BE2C (cell line): ENCODE measurements at regions not wholly inside any gene's neighbourhood (a gene's known extent, or its start where the extent isn't known, plus 50 kb on each side); places are given as distances from the start of the nearest gene placed in this dataset.

Source experiments
- DNase-seq: peaks from one replicate; pipeline ENCODE4 v3.0.0-alpha.2; 2020
- H3K27me3 ChIP-seq: fragments of 250-450 bp; sonication (Bioruptor Pico); 2 replicates; pipeline ENCODE4 v1.5.1; 2020; ENCODE audit warnings: mild to moderate bottlenecking
- H3K36me3 ChIP-seq: fragments of 250-450 bp; sonication (Bioruptor Pico); 2 replicates; pipeline ENCODE4 v1.5.1; 2020; ENCODE audit warnings: mild to moderate bottlenecking
- H3K4me1 ChIP-seq: fragments of 250-450 bp; sonication (Bioruptor Pico); 2 replicates; pipeline ENCODE4 v1.5.1; 2020
- H3K4me3 ChIP-seq: 2 replicates; pipeline ENCODE4 v1.5.1; 2011; ENCODE audit warnings: low read depth, low read length
- H3K9me3 ChIP-seq: fragments of 250-450 bp; sonication (Bioruptor Pico); 2 replicates; pipeline ENCODE4 v1.5.1; 2020
- CTCF ChIP-seq: IDR thresholded peaks from 2 replicates; pipeline ENCODE4 v1.5.1; 2012; ENCODE audit warnings: mild to moderate bottlenecking, low read depth, low read length

GRCh38 chr18:43606795-43607194, 329.5 kb upstream of the SYT4 start:
- Histone ChIP-seq H3K4me1 (no peaks in the 10 kb centered on the region), H3K4me3 (no peak overlapping the region), H3K9me3 (no peaks in the 10 kb centered on the region), H3K27me3 (no peaks in the 10 kb centered on the region), H3K36me3 (no peaks in the 10 kb centered on the region)
- DNase-seq = peak; percentile 49
- TF ChIP-seq CTCF = no peak

GRCh38 chr18:43620936-43621335, 343.6 kb upstream of the SYT4 start:
- peak; percentile 44 for TF ChIP-seq CTCF
- Histone ChIP-seq H3K4me1 (peaks cover 3% of the 10 kb centered on the region; the same call in 1 of the 2 replicates), H3K4me3 (no peak overlapping the region), H3K9me3 (no peaks in the 10 kb centered on the region), H3K27me3 (no peaks in the 10 kb centered on the region), H3K36me3 (no peaks in the 10 kb centered on the region)
- DNase-seq = no peak

- Histone ChIP-seq H3K9me3 (no peaks in the 10 kb centered on the region), H3K4me1 (peaks cover 3% of the 10 kb centered on the region; the same call in 1 of the 2 replicates), H3K4me3 (no peak overlapping the region), H3K36me3 (no peaks in the 10 kb centered on the region), H3K27me3 (no peaks in the 10 kb centered on the region)
- DNase-seq = no peak
- no peak for TF ChIP-seq CTCF
These were observed 344.7 kb upstream of the SYT4 start for GRCh38 chr18:43622024-43622423.

GRCh38 chr18:43625582-43625981, 348.3 kb upstream of the SYT4 start:
- Histone ChIP-seq H3K9me3 (no peaks in the 10 kb centered on the region), H3K4me3 (no peak overlapping the region), H3K27me3 (no peaks in the 10 kb centered on the region), H3K4me1 (peaks cover 3% of the 10 kb centered on the region; the same call in 1 of the 2 replicates), H3K36me3 (no peaks in the 10 kb centered on the region)
- DNase-seq = peak; percentile 11
- no peak for TF ChIP-seq CTCF

GRCh38 chr18:43627848-43628530, 350.7 kb upstream of the SYT4 start:
- no peak for DNase-seq
- H3K4me1 ChIP-seq = peaks cover 3% of the 10 kb centered on the region; the same call in 1 of the 2 replicates
- H3K36me3 ChIP-seq = no peaks in the 10 kb centered on the region
- H3K9me3 ChIP-seq = no peaks in the 10 kb centered on the region
- no peak for TF ChIP-seq CTCF
- H3K27me3 ChIP-seq = no peaks in the 10 kb centered on the region
- no peak overlapping the region for H3K4me3 ChIP-seq

GRCh38 chr18:43634994-43635393, 357.7 kb upstream of the SYT4 start:
- H3K4me3 ChIP-seq = no peak overlapping the region
- no peak for TF ChIP-seq CTCF
- no peaks in the 10 kb centered on the region for H3K36me3 ChIP-seq

More at GRCh38 chr18:43634994-43635393, 357.7 kb upstream of the SYT4 start:
- no peaks in the 10 kb centered on the region for H3K27me3 ChIP-seq
- H3K9me3 ChIP-seq = no peaks in the 10 kb centered on the region
- H3K4me1 ChIP-seq = no peaks in the 10 kb centered on the region
- DNase-seq = no peak
